Endothelial cell (in vitro differentiated cells): ENCODE measurements at regions not wholly inside any gene's neighbourhood (a gene's known extent, or its start where the extent isn't known, plus 50 kb on each side); places are given as distances from the start of the nearest gene placed in this dataset.

Experiments used
- DNase-seq: peaks from one replicate; pipeline ENCODE4 v3.0.0; 2021; ENCODE audit warnings: low spot score
- H3K27ac Mint-ChIP-seq: one replicate; pipeline ENCODE4 v1.8.0; 2021; ENCODE audit warnings: mixed read lengths, inconsistent platforms; ENCODE audit not compliant: unreplicated experiment
- H3K27me3 Mint-ChIP-seq: one replicate; pipeline ENCODE4 v1.8.0; 2021; ENCODE audit warnings: mild to moderate bottlenecking, moderate library complexity, mixed read lengths, inconsistent platforms; ENCODE audit not compliant: unreplicated experiment
- H3K36me3 Mint-ChIP-seq: one replicate; pipeline ENCODE4 v1.8.0; 2021; ENCODE audit warnings: mild to moderate bottlenecking, low read depth, mixed read lengths, inconsistent platforms; ENCODE audit not compliant: unreplicated experiment
- H3K4me1 Mint-ChIP-seq: one replicate; pipeline ENCODE4 v1.8.0; 2021; ENCODE audit warnings: mild to moderate bottlenecking, mixed read lengths, inconsistent platforms; ENCODE audit not compliant: unreplicated experiment
- H3K4me3 Mint-ChIP-seq: one replicate; pipeline ENCODE4 v1.8.0; 2021; ENCODE audit warnings: mild to moderate bottlenecking, mixed read lengths, inconsistent platforms; ENCODE audit not compliant: unreplicated experiment
- H3K9me3 Mint-ChIP-seq: one replicate; pipeline ENCODE4 v1.8.0; 2021; ENCODE audit warnings: mixed read lengths, inconsistent platforms; ENCODE audit not compliant: unreplicated experiment
- TF ChIP-seq, protein P1 (sequence below): fragments of 200-600 bp; sonication (generic); IDR thresholded peaks from one replicate; pipeline ENCODE4 v1.5.0; 2021; ENCODE audit warnings: antibody characterized with exemption; ENCODE audit not compliant: unreplicated experiment

DNA sequence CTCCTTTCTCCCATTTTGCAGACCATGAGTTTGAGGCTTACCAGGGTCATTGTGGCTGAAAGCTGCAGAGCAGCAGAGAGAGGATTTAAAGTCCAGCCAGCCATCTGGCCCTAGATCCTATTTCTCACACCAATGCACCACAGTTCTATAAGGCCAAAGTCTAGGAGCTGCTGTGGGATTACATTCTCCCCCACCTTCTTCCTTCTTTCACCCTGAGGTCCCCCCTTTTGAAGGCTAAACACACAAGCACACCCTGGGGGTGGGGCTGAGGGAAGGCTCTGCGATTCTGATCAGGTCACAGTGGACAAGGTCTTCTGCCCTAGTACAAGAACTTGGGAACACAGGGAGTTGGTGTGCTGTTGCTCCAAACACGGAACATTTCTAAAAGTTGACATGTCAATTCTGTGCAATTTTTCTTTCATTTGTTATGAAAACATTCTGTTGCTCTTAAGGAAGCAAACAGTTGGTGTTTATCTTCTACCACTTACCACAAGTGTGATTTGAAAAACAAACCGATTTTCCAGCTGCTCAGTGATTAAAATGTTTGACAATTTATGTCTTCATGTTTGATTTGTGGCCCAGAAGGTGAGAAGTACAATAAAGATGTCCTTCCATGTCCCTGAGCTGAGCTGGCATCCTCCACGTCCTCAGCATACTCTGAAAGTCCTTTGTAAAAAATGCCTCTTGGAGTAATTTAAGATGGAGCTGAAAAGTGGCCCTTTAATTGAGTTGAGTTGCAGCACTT is 271.6 kb upstream of the PPP2R2D start:
- H3K4me3 Mint-ChIP-seq, result no peak overlapping the region
- H3K27ac Mint-ChIP-seq, result no peak overlapping the region
- no peak for DNase-seq
- peaks cover 9% of the 10 kb centered on the region for H3K27me3 Mint-ChIP-seq
- H3K4me1 Mint-ChIP-seq, result no peaks in the 10 kb centered on the region
- peaks cover 4% of the 10 kb centered on the region for H3K36me3 Mint-ChIP-seq
- H3K9me3 Mint-ChIP-seq, result peaks cover 18% of the 10 kb centered on the region
- TF ChIP-seq, protein P1, sequence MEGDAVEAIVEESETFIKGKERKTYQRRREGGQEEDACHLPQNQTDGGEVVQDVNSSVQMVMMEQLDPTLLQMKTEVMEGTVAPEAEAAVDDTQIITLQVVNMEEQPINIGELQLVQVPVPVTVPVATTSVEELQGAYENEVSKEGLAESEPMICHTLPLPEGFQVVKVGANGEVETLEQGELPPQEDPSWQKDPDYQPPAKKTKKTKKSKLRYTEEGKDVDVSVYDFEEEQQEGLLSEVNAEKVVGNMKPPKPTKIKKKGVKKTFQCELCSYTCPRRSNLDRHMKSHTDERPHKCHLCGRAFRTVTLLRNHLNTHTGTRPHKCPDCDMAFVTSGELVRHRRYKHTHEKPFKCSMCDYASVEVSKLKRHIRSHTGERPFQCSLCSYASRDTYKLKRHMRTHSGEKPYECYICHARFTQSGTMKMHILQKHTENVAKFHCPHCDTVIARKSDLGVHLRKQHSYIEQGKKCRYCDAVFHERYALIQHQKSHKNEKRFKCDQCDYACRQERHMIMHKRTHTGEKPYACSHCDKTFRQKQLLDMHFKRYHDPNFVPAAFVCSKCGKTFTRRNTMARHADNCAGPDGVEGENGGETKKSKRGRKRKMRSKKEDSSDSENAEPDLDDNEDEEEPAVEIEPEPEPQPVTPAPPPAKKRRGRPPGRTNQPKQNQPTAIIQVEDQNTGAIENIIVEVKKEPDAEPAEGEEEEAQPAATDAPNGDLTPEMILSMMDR, result no peak

- H3K27ac Mint-ChIP-seq, result no peak overlapping the region
- H3K4me3 Mint-ChIP-seq, result no peak overlapping the region
- H3K9me3 Mint-ChIP-seq, result peaks cover 21% of the 10 kb centered on the region
- TF ChIP-seq, protein P1, result no peak
- H3K27me3 Mint-ChIP-seq, result peaks cover 6% of the 10 kb centered on the region
- H3K36me3 Mint-ChIP-seq, result peaks cover 4% of the 10 kb centered on the region
- no peak for DNase-seq
- peaks cover 3% of the 10 kb centered on the region for H3K4me1 Mint-ChIP-seq
These were observed 270.0 kb upstream of the PPP2R2D start for GRCh38 chr10:131630772-131631258.

GRCh38 chr10:131631619-131632018 is 269.2 kb upstream of the PPP2R2D start:
- H3K4me1 Mint-ChIP-seq, result peaks cover 4% of the 10 kb centered on the region
- H3K4me3 Mint-ChIP-seq, result no peak overlapping the region
- H3K27me3 Mint-ChIP-seq, result peaks cover 5% of the 10 kb centered on the region
- peaks cover 2% of the 10 kb centered on the region for H3K36me3 Mint-ChIP-seq
- H3K27ac Mint-ChIP-seq, result no peak overlapping the region
- no peak for DNase-seq
- H3K9me3 Mint-ChIP-seq, result peaks cover 19% of the 10 kb centered on the region
- TF ChIP-seq, protein P1, result no peak

DNA sequence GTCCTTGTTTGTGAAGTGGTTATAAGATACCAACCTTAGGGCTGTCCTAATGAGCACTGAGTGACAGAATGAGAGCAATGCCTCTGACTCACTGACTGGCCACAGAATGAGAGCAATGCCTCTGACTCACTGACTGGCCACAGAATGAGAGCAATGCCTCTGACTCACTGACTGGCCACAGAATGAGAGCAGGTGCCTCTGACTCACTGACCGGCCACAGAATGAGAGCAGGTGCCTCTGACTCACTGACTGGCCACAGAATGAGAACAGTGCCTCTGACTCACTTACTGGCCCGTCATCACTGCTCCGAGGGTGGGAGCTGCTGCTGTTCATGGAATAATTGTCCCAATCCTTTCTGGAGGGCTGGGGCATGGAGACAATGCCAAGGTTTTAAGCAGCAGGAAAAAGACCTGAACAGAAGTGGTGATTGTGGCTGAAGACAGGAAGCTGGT is 265.2 kb upstream of the PPP2R2D start:
- Mint-ChIP-seq H3K4me1 (peaks cover 4% of the 10 kb centered on the region), H3K9me3 (peaks cover 13% of the 10 kb centered on the region), H3K27ac (peak overlapping the region; percentile 75)

More for the DNA sequence above, 265.2 kb upstream of the PPP2R2D start:
- no peak overlapping the region for H3K4me3 Mint-ChIP-seq
- TF ChIP-seq, protein P1, result no peak
- H3K36me3 Mint-ChIP-seq, result no peaks in the 10 kb centered on the region
- no peak for DNase-seq
- H3K27me3 Mint-ChIP-seq, result peaks cover 6% of the 10 kb centered on the region
